GM12878 (cell line): ENCODE measurements at regions not wholly inside any gene's neighbourhood (a gene's known extent, or its start where the extent isn't known, plus 50 kb on each side); places are given as distances from the start of the nearest gene placed in this dataset.

Source experiments
- ATAC-seq: fragments of 200-7000 bp; cut with Tn5 transposase; 3 replicates; pipeline ENCODE4 v1.9.1; 2020; ENCODE audit warnings: mild to moderate bottlenecking, moderate library complexity
- BruUV-seq: library from RNA; stranded (reverse); fragments of 400-500 nt; replicated peaks from 2 replicates; lab custom pipeline; 2021; lab: Mats Ljungman, UMichigan
- CTCF ChIA-PET: fragments of 300-600 bp; sonication (Branson Sonifier 250); formaldehyde crosslinking; extraction: SDS; loops from one replicate; lab custom pipeline; 2021; ENCODE audit warnings: inconsistent platforms; lab: Yijun Ruan, JAX
- POLR2A ChIA-PET: fragments of 350-600 bp; formaldehyde crosslinking; extraction: SDS; loops from one replicate; lab custom pipeline; 2021; ENCODE audit warnings: inconsistent platforms; lab: Charles Lee
- RAD21 ChIA-PET: fragments of 300-600 bp; sonication (Branson Sonifier 250); formaldehyde crosslinking; loops from one replicate; lab custom pipeline; 2023; ENCODE audit warnings: antibody characterized with exemption; ENCODE audit not compliant: unreplicated experiment; lab: Charles Lee
- SMC1A ChIA-PET: fragments of 300-600 bp; sonication (Branson Sonifier 250); formaldehyde crosslinking; loops from one replicate; lab custom pipeline; 2023; ENCODE audit not compliant: unreplicated experiment, uncharacterized antibody; lab: Charles Lee
- DNase-seq: peaks from one replicate; pipeline ENCODE4 v3.0.0-alpha.2; 2011; ENCODE audit warnings: low read depth, low spot score
- FAIRE-seq: peaks from 3 replicates; lab custom pipeline; 2011; peaks lifted over from hg19 to GRCh38; lab: Jason Lieb, UNC
- H2AFZ ChIP-seq: 2 replicates; pipeline ENCODE4 v1.6.0; 2011; ENCODE audit warnings: low read depth, low read length, control low read depth; ENCODE audit not compliant: control insufficient read depth
- H3K27ac ChIP-seq: 2 replicates; pipeline ENCODE4 v1.5.1; 2011; ENCODE audit warnings: control low read depth; ENCODE audit not compliant: control insufficient read depth, insufficient read depth
- H3K27me3 ChIP-seq, 2 experiments: replicated peaks in 1 of 2; 2 replicates each; pipeline versions ENCODE4 v1.6.0 to v1.6.1; 2011; ENCODE audit warnings: low read length in 1 of 2; ENCODE audit not compliant: control insufficient read depth in 2 of 2, insufficient read depth in 2 of 2
- H3K36me3 ChIP-seq, 2 experiments: 2 replicates each; pipeline ENCODE4 v1.5.1; 2011; ENCODE audit warnings: low read length in 1 of 2; ENCODE audit not compliant: control insufficient read depth in 2 of 2, insufficient read depth in 2 of 2
- H3K4me1 ChIP-seq: 2 replicates; pipeline ENCODE4 v1.6.1; 2011; ENCODE audit warnings: mild to moderate bottlenecking, low read length, moderate library complexity, mixed read lengths; ENCODE audit not compliant: control insufficient read depth, insufficient read depth
- H3K4me2 ChIP-seq: 2 replicates; pipeline ENCODE4 v1.6.0; 2011; ENCODE audit warnings: control low read depth; ENCODE audit not compliant: control insufficient read depth, insufficient read depth
- H3K4me3 ChIP-seq: fragments of 200-600 bp; sonication (generic); 2 replicates; pipeline ENCODE4 v1.5.1; 2016
- H3K79me2 ChIP-seq: 2 replicates; pipeline ENCODE4 v1.6.0; 2011; ENCODE audit warnings: low read length; ENCODE audit not compliant: control insufficient read depth, insufficient read depth
- H3K9ac ChIP-seq: 2 replicates; pipeline ENCODE4 v1.8.0; 2011; ENCODE audit warnings: low read length, control low read depth, mixed read lengths; ENCODE audit not compliant: control insufficient read depth, insufficient read depth
- H3K9me3 ChIP-seq: replicated peaks from 3 replicates; pipeline ENCODE4 v1.5.1; 2011; ENCODE audit warnings: mild to moderate bottlenecking, low read length; ENCODE audit not compliant: control insufficient read depth, insufficient read depth
- H4K20me1 ChIP-seq: 2 replicates; pipeline ENCODE4 v1.6.0; 2011; ENCODE audit not compliant: control insufficient read depth, insufficient read depth
- IRF3 ChIP-seq: fragments of 450-650 bp; IDR thresholded peaks from 2 replicates; pipeline ENCODE4 v1.6.1; 2014; ENCODE audit warnings: mild to moderate bottlenecking
- IRF5 ChIP-seq: fragments of 450-650 bp; IDR thresholded peaks from 2 replicates; pipeline ENCODE4 v1.6.1; 2017; ENCODE audit warnings: borderline replicate concordance
- LARP7 ChIP-seq: fragments of 450-650 bp; IDR thresholded peaks from 2 replicates; pipeline ENCODE4 v1.6.1; 2017; ENCODE audit warnings: mild to moderate bottlenecking
- MXI1 ChIP-seq: fragments of 150-350 bp; IDR thresholded peaks from 2 replicates; pipeline ENCODE4 v1.6.1; 2011; ENCODE audit warnings: low read depth, mild to moderate bottlenecking, inconsistent platforms, low read length, improper control_type of control experiment
- PKNOX1 ChIP-seq: fragments of 450-650 bp; IDR thresholded peaks from 2 replicates; pipeline ENCODE4 v1.6.1; 2016; ENCODE audit warnings: mild to moderate bottlenecking
- TCF12 ChIP-seq: IDR thresholded peaks from 2 replicates; pipeline ENCODE4 v1.6.1; 2011; ENCODE audit warnings: low read depth, mild to moderate bottlenecking, low read length
- ZNF687 ChIP-seq: fragments of 450-650 bp; IDR thresholded peaks from 2 replicates; pipeline ENCODE4 v1.6.1; 2017; ENCODE audit warnings: mild to moderate bottlenecking, moderate library complexity
- WGBS: methylation state at CpG from one replicate; pipeline ENCODE4 v1.1.6; 2016; ENCODE audit warnings: low lambda C conversion rate; ENCODE audit not compliant: insufficient replicate concordance, insufficient coverage; ENCODE audit errors: missing lambda C conversion rate; 5-methylcytosine and 5-hydroxymethylcytosine counted together
- in situ Hi-C: fragments of 300-500 bp; cut with MboI; formaldehyde crosslinking; loops from 9 replicates; pipeline ENCODE4 v1.14.3; 2018; ENCODE audit warnings: mixed read lengths
- intact Hi-C: fragments of 100-400 bp; cut with micrococcal nuclease; formaldehyde crosslinking; loops from one replicate; pipeline ENCODE4 v1.14.2; 2022; ENCODE audit not compliant: unreplicated experiment

- WGBS = 0% methylated on average over 1 of the region's 1 CpG
- no peak overlapping the region for H2AFZ ChIP-seq
- no peaks in the 10 kb centered on the region for H3K4me1 ChIP-seq
- DNase-seq (no peak), FAIRE-seq (no peak), ATAC-seq (no peak)
- POLR2A ChIA-PET = no interaction called here
- no peak overlapping the region for H3K27ac ChIP-seq
- no peaks in the 10 kb centered on the region for H3K27me3 ChIP-seq
- no peak overlapping the region for H3K4me3 ChIP-seq
- no peaks in the 10 kb centered on the region for H4K20me1 ChIP-seq
- intact Hi-C loops = no loop called here
- no peak overlapping the region for H3K4me2 ChIP-seq
- no peaks in the 10 kb centered on the region for H3K79me2 ChIP-seq
- TF ChIP-seq LARP7 (no peak), MXI1 (no peak), IRF3 (no peak), ZNF687 (no peak), PKNOX1 (no peak), TCF12 (no peak), IRF5 (no peak)
- BruUV-seq = no TSS peak
- SMC1A ChIA-PET = no interaction called here
- in situ Hi-C loops = no loop called here
- RAD21 ChIA-PET = no interaction called here
- no peaks in the 10 kb centered on the region for H3K9me3 ChIP-seq
- H3K36me3 ChIP-seq = no peaks in the 10 kb centered on the region
- no peak overlapping the region for H3K9ac ChIP-seq
- CTCF ChIA-PET = interaction anchor here (1.0 kb wide), 1 partner anchor 9 kb away, joined by 4 read pairs; no protein-coding TSS in a partner anchor
These were observed 286.3 kb upstream of the SEL1L start for GRCh38 chr14:81819910-81820309.
